MM.1S (cell line): ENCODE measurements at regions not wholly inside any gene's neighbourhood (a gene's known extent, or its start where the extent isn't known, plus 50 kb on each side); places are given as distances from the start of the nearest gene placed in this dataset.

Experiments used
- CTCF ChIP-seq: fragments of 300-600 bp; sonication (generic); IDR thresholded peaks from 2 replicates; pipeline ENCODE4 v1.5.1; 2016; ENCODE audit warnings: antibody characterized with exemption, low read length, mixed read lengths
- EZH2 ChIP-seq: fragments of 300-600 bp; sonication (generic); optimal IDR thresholded peaks from 2 replicates; pipeline ENCODE3; 2017; ENCODE audit warnings: low read depth, mild to moderate bottlenecking, antibody characterized with exemption, low read length, mixed read lengths
- EZH2phosphoT487 ChIP-seq: fragments of 300-600 bp; sonication (generic); IDR thresholded peaks from 2 replicates; pipeline ENCODE4 v1.6.1; 2018; ENCODE audit warnings: antibody characterized with exemption, low read length

- TF ChIP-seq CTCF (no peak), EZH2 (no peak), EZH2phosphoT487 (no peak)
Observed at GRCh38 chr12:94074216-94074979, 74.0 kb upstream of the PLXNC1 start.
